ENCODE measurements at regions not wholly inside any gene's neighbourhood (a gene's known extent, or its start where the extent isn't known, plus 50 kb on each side); places are given as distances from the start of the nearest gene placed in this dataset.

- no peak for TF ChIP-seq ZNF791 (tag by site-specific recombination; IDR thresholded peaks at IDR 0.05)
- TF ChIP-seq CTCF (tag by site-specific recombination; IDR thresholded peaks at IDR 0.05), result no peak
- no peak for TF ChIP-seq YY1 (tag by site-specific recombination; IDR thresholded peaks at IDR 0.05)
- no peak for TF ChIP-seq ZNF138 (tag by site-specific recombination; IDR thresholded peaks at IDR 0.05; ENCODE audit: borderline replicate concordance)
- TF ChIP-seq OVOL3 (tag by site-specific recombination; IDR thresholded peaks at IDR 0.05), result no peak
- TF ChIP-seq OSR2 (tag by site-specific recombination; IDR thresholded peaks at IDR 0.05), result no peak
- no peak for TF ChIP-seq BCL11A (tag by site-specific recombination; IDR thresholded peaks at IDR 0.05; ENCODE audit: low read depth)
- TF ChIP-seq ZEB2 (tag by site-specific recombination; IDR thresholded peaks at IDR 0.05), result no peak
- no peak for TF ChIP-seq ZNF423 (tag by site-specific recombination; IDR thresholded peaks at IDR 0.05)
- TF ChIP-seq IKZF3 (tag by site-specific recombination; IDR thresholded peaks at IDR 0.05), result no peak
- no peak for TF ChIP-seq ZNF660 (tag by site-specific recombination; IDR thresholded peaks at IDR 0.05)
These were observed 95.1 kb upstream of the CCDC71L start for GRCh38 chr7:106756071-106756470.
